IPS DF 4.7 (cell line): ENCODE measurements at regions not wholly inside any gene's neighbourhood (a gene's known extent, or its start where the extent isn't known, plus 50 kb on each side); places are given as distances from the start of the nearest gene placed in this dataset.
"Not testable (repeated sequence)": the region's sequence is repeated elsewhere in the genome, so short reads cannot be mapped to it uniquely, and the experiment has no call there.

Experiments
- DNase-seq: peaks from one replicate; pipeline ENCODE4 v3.0.0-alpha.2; 2013; ENCODE audit warnings: low spot score; ENCODE audit errors: extremely low read depth

DNA sequence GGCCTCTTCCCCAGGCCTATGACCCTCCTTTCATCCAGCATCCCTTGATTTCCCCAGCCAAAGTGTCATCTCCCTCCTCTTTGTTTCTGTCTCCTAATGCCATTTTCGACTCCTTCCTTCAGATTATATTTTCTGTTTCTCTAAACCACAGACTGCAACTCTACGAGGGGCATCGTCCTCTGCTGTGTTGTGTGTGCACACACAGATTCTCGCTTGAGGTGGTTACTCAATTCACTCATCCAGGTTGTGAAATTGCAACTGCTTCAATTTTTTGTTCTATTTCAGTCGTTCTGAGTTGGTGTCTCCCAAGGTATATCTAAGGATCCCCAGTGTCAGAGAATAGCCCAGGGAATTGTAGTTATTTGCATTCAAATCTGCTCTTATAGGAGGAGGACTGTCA, 113.5 kb upstream of the NDUFV2 start:
- DNase-seq: no peak

DNA sequence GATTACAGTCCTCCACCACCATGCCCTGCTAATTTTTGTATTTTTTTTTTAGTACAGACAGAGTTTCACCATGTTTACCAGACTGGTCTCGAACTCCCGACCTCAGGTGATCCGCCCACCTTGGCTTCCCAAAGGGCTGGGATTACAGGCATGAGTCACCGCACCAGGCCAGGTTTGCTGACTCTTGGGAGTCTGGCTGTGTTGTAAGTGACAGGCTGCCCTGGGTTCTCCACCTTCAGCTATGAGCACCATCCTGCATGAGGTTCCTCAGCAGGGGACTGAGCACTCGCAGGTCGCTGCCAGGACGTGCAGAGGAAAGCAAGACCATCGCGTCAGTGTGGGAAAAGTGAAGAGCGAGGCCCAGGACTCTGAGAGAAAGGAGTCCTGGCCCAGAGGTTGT, 112.6 kb upstream of the NDUFV2 start:
- DNase-seq: no peak

DNA sequence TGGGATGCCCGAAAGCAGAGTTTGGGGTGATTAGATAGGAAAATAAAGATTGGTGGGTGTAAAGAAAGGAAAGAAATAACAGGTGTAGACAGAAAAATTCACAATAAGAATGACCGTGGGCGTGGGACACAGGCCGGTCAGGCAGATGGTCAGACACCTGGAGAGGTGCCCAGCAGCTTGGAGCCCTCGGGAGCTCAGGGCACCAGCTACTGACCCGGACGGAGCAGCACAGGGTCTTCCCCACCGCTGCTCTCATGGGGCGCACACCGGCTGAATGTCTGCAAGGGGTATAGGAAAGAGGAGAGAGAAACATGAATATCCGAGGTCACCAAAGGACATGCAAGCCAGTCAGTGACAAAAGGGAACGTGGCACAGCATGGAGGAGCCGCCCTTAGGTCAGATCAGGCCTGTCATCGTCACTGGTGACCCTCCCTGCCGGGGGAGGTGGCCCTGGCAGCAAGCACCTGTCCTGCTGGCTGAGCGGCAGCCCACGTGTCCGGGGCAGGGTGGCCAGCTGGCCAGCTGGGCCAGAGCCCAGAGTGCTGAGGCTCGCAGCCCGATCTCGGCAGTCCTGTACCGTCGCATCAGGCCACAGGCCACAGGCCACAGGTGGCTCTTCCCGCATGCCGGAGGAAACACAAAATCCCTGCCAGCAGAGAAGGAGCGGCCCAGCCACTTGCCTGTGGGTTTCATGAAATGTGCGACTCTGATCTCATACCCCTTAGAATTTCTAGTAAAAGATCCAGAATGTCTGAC, 112.0 kb upstream of the NDUFV2 start:
- no peak for DNase-seq

DNA sequence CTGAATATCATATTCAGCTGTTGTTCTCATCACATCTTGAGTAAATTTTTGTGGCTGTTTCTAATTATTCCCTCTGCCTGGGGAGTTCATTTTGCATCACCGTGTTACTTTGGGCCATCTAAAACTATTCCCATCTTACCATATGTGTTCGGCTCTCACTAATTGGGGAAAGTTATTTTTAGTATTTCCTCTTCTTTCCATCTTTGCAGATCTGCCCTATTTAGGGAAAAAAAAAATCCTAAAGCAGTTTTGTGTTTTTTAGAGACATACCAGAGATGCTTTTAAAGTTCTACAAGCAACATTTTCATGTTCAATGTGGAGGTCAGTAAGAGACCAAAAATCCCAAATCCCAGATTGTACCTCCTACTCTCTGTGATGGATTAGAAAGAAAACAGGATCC, 111.3 kb upstream of the NDUFV2 start:
- no peak for DNase-seq

DNA sequence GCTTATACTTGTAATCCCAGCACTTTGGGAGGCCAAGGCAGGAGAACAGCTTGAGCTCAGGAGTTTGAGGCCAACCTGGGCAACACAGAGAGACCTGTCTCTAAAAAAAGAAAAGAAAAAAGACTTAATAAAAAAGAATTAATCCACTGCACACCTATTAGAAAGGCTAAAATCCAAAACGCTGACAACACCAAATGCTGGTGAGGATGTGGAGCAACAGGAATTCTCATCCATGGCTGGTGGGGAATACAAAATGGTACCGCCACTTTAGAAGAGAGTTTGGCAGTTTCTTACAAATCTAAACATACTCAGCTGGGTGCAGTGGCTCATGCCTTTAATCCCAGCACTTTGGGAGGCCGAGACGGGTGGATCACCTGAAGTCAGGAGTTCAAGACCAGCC, 110.0 kb upstream of the NDUFV2 start:
- DNase-seq: not testable (repeated sequence)

DNA sequence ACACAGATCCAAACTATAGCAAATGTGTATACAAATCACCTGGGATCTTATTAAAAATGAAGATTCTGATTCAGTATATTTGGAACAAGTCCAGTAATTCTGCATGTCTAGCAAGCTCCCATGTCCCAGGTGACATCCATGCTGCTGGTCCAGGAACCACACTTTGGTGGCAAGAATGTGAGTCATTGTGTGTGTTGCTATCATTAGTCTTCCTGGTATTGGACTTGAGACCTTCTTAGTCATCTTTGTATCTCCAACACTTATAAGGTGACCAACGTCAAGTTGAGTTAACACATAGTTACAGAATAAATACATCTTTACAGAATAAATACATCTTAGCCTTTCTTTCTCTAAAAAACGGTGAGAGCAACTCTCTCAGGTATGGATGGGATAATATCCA, 107.9 kb upstream of the NDUFV2 start:
- no peak for DNase-seq

DNA sequence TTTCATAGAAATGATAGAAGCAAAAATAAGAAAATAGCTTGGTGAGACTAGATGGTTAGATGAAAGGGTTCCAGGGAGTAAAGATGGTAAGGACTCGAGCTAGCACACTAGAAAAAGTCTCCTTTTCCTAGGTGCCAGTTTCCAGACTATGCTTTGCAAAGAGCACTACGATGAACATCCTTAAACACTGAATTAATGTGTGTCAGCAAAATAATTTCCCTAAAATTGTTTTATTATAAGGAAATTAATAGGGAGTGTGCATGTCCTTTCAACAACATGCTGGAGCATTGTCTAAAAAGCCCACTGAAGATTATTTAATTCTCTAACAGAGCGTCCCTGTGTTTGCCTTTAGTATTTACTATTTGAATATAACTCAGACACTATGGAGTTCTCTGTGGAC, 107.4 kb upstream of the NDUFV2 start:
- no peak for DNase-seq

DNA sequence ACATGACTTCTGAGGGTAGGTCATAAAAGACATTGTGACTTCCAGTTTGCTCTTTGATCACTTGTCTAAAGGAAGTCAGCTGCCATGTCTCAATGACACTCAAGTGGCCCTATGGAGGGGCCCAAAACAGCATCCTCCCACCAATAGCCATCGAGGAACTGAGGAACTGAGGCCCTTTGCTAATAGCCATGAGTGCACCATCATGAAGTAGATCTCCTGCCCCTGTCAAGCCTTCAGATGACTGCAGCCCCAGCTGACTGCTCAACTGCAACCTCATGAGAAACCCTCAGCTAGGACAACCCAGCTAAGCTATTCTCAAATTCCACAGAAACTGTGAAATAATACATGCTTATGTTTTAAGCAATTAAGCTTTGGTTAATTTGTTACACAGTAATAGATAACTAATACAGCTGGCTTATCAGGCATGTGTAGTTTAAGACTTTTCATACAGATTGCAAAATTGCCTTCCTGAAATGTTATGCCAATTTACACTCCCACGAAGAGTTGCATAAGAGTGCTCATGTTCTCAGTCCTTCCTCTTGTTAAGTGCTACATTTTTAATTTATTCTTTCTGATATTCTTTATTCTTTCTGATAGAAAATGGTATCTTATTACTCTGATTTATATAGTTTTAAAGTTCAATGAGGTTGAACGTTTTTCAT, 105.6 kb upstream of the NDUFV2 start:
- no peak for DNase-seq

DNA sequence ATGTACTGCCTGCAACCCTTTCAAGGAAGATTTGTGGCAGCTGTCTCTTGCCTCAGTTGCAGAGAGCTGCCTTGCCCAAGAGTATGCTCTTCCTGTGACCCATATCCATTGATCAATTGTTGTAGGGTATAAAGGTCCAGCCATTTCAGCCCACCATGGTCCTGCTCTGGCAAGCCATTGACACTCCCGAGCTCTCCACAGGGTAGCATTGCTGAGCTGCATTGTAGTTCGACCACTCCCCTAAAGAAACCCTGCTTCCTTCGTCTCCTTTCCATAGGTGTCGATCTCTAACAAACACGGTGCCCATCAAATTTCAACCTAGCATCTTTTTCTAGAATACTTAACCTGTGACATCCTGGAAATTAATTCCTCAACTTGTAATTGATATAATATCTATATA, 104.9 kb upstream of the NDUFV2 start:
- DNase-seq: no peak

DNA sequence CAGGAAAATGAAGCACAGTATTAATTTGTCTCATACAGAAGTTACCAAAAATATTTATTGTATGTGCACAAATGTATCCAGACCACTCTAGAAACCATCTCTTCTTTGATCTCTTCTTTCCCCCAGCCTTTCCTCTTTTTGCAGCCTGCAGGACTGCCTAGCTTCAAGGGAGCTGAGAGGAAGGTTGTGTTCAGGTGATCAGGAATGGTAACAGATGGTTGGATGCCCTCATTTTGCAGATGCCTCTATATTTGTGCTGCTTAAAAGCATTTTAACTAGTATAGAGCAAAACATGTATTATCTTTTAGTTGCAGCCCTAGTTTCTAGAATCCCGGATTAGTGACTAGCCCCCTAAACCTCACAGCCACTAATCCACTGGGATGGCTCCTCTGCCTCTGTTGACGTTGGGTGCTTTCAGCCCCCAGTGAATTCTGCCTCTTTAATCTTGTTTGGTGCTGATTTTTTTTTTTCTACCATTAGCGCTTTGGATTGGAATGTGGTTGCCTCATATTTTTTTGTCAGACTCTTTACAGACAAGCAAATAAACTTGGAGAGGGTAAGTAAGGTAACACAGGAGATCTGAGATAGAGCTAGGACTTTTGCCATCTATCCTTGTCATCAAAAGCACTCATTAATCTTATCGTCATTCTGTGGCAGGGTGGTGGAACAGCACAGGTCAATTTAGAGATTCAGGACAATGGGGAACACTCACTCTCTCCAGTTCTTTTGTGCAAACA, 103.8 kb upstream of the NDUFV2 start:
- no peak for DNase-seq

DNA sequence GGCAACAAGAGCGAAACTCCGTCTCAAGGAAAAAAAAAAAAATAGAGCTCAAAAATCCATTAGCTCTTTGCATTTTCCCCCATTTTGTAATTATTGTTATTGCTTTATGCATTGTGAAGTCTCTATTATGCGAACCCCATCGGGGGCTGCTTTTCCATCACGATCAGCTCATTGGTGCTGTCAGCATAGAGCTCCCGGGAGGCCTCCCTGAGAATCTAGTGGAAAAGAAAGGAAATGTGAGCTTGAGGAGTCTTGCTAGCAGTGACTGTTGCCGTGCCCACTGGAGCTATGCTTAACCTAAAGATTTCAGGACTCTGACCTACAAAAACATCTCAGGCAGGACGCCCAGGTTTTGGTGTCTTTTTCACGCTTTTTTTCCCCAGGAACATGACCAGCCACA, 102.6 kb upstream of the NDUFV2 start:
- DNase-seq: no peak

DNA sequence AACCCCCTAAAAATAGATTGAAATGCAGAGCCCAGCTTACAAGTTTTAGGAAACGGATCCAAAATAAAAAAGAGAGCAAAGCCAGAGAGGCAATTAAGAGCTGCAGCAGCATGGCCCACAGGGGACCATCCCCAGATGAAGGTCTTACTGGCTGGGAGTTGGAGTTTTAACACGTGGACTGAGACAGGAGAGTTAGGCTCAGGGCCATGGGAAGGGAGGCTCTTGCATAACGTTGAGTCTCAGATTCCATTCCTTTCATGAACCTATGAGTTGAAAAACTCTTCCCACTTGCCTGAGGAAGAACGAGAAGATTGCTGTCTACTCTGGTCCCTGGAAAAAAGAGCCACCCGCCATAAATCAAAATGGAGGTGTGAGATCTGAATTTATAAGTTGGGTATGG, 101.8 kb upstream of the NDUFV2 start:
- no peak for DNase-seq

DNA sequence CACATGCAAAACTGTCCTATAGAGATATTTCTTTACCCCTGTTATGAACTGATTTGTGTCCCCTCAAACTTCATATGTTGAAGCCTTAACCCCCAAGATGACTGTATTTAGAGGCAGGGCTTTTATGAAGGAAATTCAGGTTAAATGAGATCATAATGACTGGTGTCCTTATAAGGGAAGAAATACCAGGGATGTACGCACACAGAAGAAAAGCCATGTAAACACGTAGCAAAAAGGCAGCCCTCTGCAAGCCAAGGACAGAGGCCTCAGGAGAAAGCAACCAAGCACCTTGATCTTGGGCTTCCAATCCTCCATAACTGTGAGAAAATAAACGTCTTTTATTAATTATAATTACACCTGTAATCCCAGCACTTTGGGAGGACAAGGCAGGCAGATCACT, 101.3 kb upstream of the NDUFV2 start:
- no peak for DNase-seq

DNA sequence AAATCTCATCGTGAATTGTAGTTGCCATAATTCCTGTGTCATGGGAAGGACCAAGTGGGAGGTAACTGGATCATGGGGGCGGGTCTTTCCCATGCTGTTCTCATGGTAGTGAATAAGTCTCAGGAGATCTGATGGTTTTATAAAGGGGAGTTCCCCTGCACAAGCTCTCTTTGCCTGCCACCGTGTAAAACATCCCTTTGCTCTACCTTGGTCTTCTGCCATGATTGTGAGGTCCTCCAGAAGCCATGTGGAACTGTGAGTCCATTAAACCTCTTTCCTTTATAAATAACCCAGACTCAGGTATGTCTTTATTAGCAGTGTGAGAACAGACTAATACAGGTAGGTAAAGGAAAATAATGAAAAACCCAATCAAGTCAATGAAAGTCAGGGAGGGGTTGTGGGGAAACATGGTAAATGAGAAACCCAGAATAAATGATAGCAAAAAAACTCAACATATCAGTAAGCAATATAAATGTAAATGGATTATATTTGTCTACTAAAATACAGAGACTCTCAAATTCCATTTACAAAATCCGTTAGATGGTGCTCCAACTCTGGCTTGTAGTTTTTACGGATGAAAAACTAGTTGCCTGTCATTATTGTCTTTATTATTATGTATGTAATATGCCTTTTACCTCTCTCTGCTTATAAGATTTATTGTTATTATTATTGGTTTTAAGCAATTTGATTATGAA, 98.9 kb upstream of the NDUFV2 start:
- no peak for DNase-seq

DNA sequence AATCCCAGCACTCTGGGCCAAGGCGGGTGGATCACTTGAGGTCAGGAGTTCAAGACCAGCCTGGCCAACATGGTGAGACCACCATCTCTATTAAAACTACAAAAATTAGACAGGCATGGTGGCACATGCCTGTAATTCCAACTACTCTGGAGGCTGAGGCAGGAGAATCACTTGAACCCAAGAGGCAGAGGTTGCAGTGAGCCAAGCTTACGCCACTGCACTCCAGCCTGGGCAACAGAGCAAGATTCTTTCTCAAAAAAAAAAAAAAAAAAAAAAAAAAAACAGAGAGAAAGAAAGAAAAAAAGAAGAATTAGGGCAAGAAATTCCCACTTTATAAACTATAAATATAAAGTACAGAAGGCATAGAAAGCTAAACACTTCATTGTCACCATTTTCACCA, 98.2 kb upstream of the NDUFV2 start:
- not testable (repeated sequence) for DNase-seq

DNA sequence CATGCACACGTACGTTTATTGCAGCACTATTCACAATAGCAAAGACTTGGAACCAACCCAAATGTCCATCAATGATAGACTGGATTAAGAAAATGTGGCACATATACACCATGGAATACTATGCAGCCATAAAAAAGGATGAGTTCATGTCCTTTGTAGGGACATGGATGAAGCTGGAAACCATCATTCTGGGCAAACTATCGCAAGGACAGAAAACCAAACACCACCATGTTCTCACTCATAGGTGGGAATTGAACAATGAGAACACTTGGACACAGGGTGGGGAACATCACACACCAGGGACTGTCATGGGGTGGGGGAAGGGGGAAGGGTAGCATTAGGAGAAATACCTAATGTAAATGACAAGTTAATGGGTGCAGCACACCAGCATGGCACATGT, 94.8 kb upstream of the NDUFV2 start:
- not testable (repeated sequence) for DNase-seq

DNA sequence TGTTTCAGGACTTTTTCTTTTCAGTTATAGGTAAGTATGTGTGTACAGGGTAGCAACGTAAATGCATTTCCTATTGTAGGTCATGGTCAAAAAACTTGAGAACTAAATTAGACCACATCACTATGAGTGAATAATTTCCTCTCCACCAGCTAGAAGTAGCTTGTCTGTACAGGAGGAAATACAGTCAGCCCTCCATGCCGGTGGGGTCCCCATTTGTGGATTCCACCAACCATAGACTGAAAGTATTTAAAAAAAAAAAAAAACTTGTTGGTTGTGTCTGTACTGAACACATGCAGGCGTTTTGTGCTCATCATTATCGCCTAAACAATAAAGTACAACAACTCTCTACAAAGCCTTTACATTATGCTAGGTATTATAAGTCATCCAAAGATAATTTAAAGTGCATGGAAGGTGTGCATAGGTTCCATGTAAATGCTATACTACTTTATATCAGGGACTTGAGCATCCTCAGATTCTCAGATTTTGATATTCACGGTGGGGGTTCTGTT, 94.2 kb upstream of the NDUFV2 start:
- DNase-seq: no peak

DNA sequence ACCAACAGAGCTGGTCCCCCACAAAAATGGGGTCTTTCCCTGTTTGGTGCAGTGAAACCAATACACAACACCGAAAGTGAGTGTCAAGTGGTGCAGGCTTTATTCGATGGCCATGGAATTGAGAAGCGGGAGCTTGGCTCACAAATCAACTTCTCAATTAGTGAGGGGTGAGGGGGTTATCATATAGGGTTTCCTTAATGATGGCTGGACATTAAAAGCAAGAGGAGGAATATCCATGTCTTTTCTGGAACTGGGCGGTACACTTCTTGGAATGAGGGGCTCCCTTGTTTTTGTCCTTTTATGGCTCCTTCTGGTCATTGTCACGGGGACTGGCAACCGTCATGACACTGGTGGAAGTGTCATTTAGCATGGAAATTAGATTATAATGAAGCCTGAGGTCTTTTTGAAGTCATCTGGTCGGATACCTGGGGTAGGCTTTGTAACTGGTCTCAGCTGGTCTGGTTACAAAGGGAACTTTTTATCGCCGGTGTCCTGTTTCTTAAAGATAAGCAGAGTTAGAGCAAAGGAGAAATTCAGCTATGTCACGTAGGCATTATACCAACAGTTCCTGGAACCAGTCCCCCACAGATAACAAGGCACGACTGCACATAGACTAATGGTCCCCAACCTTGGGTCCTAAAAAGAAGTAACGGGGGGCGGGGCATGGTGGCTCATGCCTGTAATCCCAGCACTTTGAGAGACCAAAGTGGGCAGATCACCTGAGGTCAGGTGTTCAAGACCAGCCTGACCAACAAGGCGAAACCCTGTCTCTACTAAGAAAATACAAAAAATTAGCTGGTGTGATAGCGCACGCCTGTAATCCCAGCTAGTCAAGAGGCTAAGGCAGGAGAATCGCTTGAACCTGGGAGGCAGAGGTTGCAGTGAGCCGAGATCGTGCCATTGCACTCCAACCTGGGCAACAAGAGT, 93.5 kb upstream of the NDUFV2 start:
- no peak for DNase-seq

DNA sequence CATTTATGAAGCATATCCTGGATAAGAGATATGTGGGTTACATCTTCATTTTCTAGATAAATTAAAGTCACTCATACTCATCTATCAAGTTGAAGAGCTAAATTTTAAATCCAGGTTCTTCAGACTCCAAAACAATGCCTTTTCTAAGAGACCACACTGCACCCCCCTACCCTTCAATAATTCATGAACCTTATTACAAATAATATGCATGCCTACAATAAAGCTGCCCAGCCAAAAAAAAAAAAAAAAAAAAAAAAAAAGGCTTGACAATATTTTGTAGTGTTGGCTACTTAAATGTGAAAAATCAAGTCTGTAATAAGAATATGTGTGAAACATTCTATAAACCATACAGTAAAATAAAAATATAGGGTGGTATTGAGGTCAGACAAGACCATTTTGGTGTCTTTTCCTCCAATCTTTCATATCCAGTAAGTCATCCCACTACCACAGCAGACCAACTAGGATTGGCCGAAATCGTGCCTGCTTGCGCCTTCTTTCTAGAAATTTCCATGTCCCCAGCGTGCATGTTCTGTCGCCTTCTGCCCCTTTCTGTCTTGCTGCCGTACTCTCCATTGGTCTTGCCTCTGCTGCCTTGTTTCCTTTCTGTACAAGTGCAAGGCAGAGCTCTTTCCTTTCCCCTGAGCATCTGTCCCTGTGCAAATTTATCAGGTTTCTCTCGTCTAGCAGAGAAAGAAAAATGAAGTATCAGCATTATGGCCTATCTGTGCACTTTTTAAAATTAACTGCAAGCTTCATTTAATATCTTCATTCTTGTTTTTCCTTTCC, 92.6 kb upstream of the NDUFV2 start:
- DNase-seq: no peak

DNA sequence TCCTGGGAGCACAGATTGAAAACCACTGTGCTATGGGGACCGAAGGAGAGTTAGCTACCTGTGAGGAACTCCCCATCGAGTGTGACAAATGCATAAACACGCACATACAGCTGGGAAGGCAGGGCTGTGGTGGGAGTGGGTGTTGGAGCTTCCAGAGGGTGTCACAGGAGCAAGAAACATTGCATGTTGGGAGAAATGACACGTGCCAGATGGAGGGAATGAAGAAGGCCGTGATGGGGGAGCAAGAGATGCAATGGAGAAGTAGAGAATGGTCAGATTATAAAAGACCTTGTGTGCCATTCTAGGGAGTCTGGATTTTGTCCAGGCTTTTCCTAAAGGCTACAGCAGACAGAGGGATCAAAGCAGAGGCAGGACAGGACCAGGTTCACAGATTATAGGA, 91.1 kb upstream of the NDUFV2 start:
- DNase-seq: no peak
